K562 (cell line): ENCODE measurements at regions not wholly inside any gene's neighbourhood (a gene's known extent, or its start where the extent isn't known, plus 50 kb on each side); places are given as distances from the start of the nearest gene placed in this dataset.

Source experiments
- CEBPZ ChIP-seq: fragments of 150-350 bp; IDR thresholded peaks from 2 replicates; pipeline ENCODE4 v1.6.1; 2014; ENCODE audit warnings: low read depth, mild to moderate bottlenecking, low read length, borderline replicate concordance
- E2F5 ChIP-seq: sonication (generic); formaldehyde crosslinking; IDR thresholded peaks from 2 replicates; pipeline ENCODE4 v1.8.0; 2022; ENCODE audit warnings: mild to moderate bottlenecking, missing genetic modification reagents
- HES1 ChIP-seq: fragments of 450-650 bp; IDR thresholded peaks from 2 replicates; pipeline ENCODE4 v1.6.1; 2016; ENCODE audit warnings: low read depth, mild to moderate bottlenecking, moderate library complexity
- KDM2B ChIP-seq: fragments of 250-450 bp; sonication (Bioruptor Pico); IDR thresholded peaks from 2 replicates; pipeline ENCODE4 v1.8.0; 2021; ENCODE audit warnings: mild to moderate bottlenecking, moderate library complexity
- POLR2G ChIP-seq: fragments of 200-400 bp; formaldehyde crosslinking; IDR thresholded peaks from 2 replicates; pipeline ENCODE4 v1.6.1; 2017; ENCODE audit warnings: low read depth, mild to moderate bottlenecking, antibody characterized with exemption, low read length, moderate library complexity
- SP1 ChIP-seq: sonication (generic); formaldehyde crosslinking; IDR thresholded peaks from 2 replicates; pipeline ENCODE4 v1.8.1; 2022; ENCODE audit warnings: mild to moderate bottlenecking, missing genetic modification reagents
- TFAM ChIP-seq: fragments of 250-450 bp; sonication (Bioruptor Pico); conservative IDR thresholded peaks from 2 replicates; pipeline ENCODE4 v1.5.0; 2021; ENCODE audit warnings: mild to moderate bottlenecking, moderate library complexity
- ZNF253 ChIP-seq: fragments of 250-450 bp; sonication (Bioruptor Pico); conservative IDR thresholded peaks from 2 replicates; pipeline ENCODE4 v1.6.1; 2021; ENCODE audit warnings: mild to moderate bottlenecking
- ZNF586 ChIP-seq: fragments of 450-650 bp; formaldehyde crosslinking; conservative IDR thresholded peaks from 2 replicates; pipeline ENCODE4 v1.4.0; 2020; ENCODE audit warnings: mild to moderate bottlenecking, moderate library complexity
- TF ChIP-seq, protein P1 (sequence below): fragments of 450-650 bp; IDR thresholded peaks from 2 replicates; pipeline ENCODE4 v1.6.1; 2016
- TF ChIP-seq, protein P2 (sequence below): fragments of 450-650 bp; formaldehyde crosslinking; IDR thresholded peaks from 2 replicates; pipeline ENCODE4 v1.4.0; 2020; ENCODE audit warnings: mild to moderate bottlenecking, moderate library complexity
- TF ChIP-seq, protein P3 (sequence below): fragments of 450-650 bp; formaldehyde crosslinking; conservative IDR thresholded peaks from 2 replicates; pipeline ENCODE4 v1.4.0; 2022; ENCODE audit warnings: mild to moderate bottlenecking, missing genetic modification characterization

- TF ChIP-seq, protein P1, sequence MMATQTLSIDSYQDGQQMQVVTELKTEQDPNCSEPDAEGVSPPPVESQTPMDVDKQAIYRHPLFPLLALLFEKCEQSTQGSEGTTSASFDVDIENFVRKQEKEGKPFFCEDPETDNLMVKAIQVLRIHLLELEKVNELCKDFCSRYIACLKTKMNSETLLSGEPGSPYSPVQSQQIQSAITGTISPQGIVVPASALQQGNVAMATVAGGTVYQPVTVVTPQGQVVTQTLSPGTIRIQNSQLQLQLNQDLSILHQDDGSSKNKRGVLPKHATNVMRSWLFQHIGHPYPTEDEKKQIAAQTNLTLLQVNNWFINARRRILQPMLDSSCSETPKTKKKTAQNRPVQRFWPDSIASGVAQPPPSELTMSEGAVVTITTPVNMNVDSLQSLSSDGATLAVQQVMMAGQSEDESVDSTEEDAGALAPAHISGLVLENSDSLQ: peak; percentile 71
- TF ChIP-seq ZNF586 (CRISPR knock-in tag) (no peak), SP1 (no peak), KDM2B (no peak), CEBPZ (no peak), HES1 (peak; percentile 94), ZNF253 (CRISPR knock-in tag) (no peak), E2F5 (CRISPR knock-in tag) (no peak), TFAM (CRISPR knock-in tag) (no peak), POLR2G (no peak)
- TF ChIP-seq, protein P2, sequence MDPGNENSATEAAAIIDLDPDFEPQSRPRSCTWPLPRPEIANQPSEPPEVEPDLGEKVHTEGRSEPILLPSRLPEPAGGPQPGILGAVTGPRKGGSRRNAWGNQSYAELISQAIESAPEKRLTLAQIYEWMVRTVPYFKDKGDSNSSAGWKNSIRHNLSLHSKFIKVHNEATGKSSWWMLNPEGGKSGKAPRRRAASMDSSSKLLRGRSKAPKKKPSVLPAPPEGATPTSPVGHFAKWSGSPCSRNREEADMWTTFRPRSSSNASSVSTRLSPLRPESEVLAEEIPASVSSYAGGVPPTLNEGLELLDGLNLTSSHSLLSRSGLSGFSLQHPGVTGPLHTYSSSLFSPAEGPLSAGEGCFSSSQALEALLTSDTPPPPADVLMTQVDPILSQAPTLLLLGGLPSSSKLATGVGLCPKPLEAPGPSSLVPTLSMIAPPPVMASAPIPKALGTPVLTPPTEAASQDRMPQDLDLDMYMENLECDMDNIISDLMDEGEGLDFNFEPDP (CRISPR knock-in tag): no peak
- TF ChIP-seq, protein P3, sequence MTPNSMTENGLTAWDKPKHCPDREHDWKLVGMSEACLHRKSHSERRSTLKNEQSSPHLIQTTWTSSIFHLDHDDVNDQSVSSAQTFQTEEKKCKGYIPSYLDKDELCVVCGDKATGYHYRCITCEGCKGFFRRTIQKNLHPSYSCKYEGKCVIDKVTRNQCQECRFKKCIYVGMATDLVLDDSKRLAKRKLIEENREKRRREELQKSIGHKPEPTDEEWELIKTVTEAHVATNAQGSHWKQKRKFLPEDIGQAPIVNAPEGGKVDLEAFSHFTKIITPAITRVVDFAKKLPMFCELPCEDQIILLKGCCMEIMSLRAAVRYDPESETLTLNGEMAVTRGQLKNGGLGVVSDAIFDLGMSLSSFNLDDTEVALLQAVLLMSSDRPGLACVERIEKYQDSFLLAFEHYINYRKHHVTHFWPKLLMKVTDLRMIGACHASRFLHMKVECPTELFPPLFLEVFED (CRISPR knock-in tag): no peak
Measured at GRCh38 chr22:48089601-48090331, 1327.3 kb downstream of the TBC1D22A start (continued).
